H1 (cell line): ENCODE measurements at regions not wholly inside any gene's neighbourhood (a gene's known extent, or its start where the extent isn't known, plus 50 kb on each side); places are given as distances from the start of the nearest gene placed in this dataset.

Experiments
- CTCF ChIA-PET: fragments of 300-600 bp; sonication (Branson Sonifier 250); formaldehyde crosslinking; loops from one replicate; lab custom pipeline; 2021; ENCODE audit not compliant: partially characterized antibody; lab: Charles Lee
- POLR2A ChIA-PET: fragments of 300-600 bp; sonication (Branson Sonifier 250); formaldehyde crosslinking; loops from one replicate; lab custom pipeline; 2021; ENCODE audit warnings: inconsistent platforms; ENCODE audit not compliant: partially characterized antibody; lab: Charles Lee
- DNase-seq, 2 experiments: peaks; one replicate each; pipeline versions ENCODE4 v3.0.0 to v3.0.0-alpha.2; 2010 to 2022; ENCODE audit warnings: low spot score in 2 of 2, low read depth in 1 of 2, mixed read lengths in 1 of 2
- FAIRE-seq: peaks from 2 replicates; lab custom pipeline; 2011; peaks lifted over from hg19 to GRCh38; lab: Jason Lieb, UNC
- H2AFZ ChIP-seq: 2 replicates; pipeline ENCODE4 v1.8.1; 2012; ENCODE audit warnings: low read length, inconsistent platforms
- H2AK5ac ChIP-seq: 2 replicates; pipeline ENCODE4 v1.6.1; 2013; ENCODE audit warnings: low read depth, low read length
- H2BK120ac ChIP-seq: replicated peaks from 2 replicates; pipeline ENCODE3; 2013; ENCODE audit warnings: low read depth, low read length, inconsistent platforms
- H2BK12ac ChIP-seq: 2 replicates; pipeline ENCODE4 v1.6.1; 2013; ENCODE audit warnings: low read depth, low read length
- H2BK15ac ChIP-seq: 2 replicates; pipeline ENCODE4 v1.6.1; 2013; ENCODE audit warnings: low read length
- H2BK20ac ChIP-seq: 2 replicates; pipeline ENCODE4 v1.6.1; 2013; ENCODE audit warnings: low read length
- H2BK5ac ChIP-seq: 2 replicates; pipeline ENCODE4 v1.6.1; 2013; ENCODE audit warnings: low read depth, low read length
- H3K14ac ChIP-seq: 2 replicates; pipeline ENCODE4 v1.6.1; 2013; ENCODE audit warnings: inconsistent platforms; ENCODE audit not compliant: insufficient read length
- H3K18ac ChIP-seq: 2 replicates; pipeline ENCODE4 v1.6.1; 2013; ENCODE audit warnings: low read length; ENCODE audit errors: extremely low read depth
- H3K23ac ChIP-seq: 2 replicates; pipeline ENCODE4 v1.6.1; 2013; ENCODE audit warnings: inconsistent platforms; ENCODE audit not compliant: insufficient read length
- H3K23me2 ChIP-seq: 2 replicates; pipeline ENCODE4 v1.6.1; 2013; ENCODE audit warnings: low read depth, low read length
- H3K27ac ChIP-seq: 2 replicates; pipeline ENCODE4 v1.6.1; 2011; ENCODE audit warnings: low read depth, low read length, inconsistent platforms
- H3K27me3 ChIP-seq, 4 experiments: replicated peaks in 1 of 4; 1 replicate in 1 of 4; 2 replicates in 3 of 4; pipeline versions ENCODE4 v1.6.1 to v1.8.1; 2011 to 2013; ENCODE audit warnings: low read length in 3 of 4, mild to moderate bottlenecking in 3 of 4, inconsistent platforms in 2 of 4, mixed read lengths in 2 of 4, moderate library complexity in 1 of 4; ENCODE audit not compliant: control insufficient read depth in 3 of 4, insufficient read depth in 3 of 4; ENCODE audit errors: extremely low read depth in 1 of 4
- H3K36me3 ChIP-seq, 4 experiments: 2 replicates each; pipeline versions ENCODE4 v1.6.1 to v1.8.1; 2011 to 2013; ENCODE audit warnings: mild to moderate bottlenecking in 4 of 4, low read length in 3 of 4, moderate library complexity in 2 of 4, control low read depth in 1 of 4, inconsistent platforms in 1 of 4; ENCODE audit not compliant: insufficient read depth in 4 of 4, control insufficient read depth in 2 of 4
- H3K4ac ChIP-seq: replicated peaks from 2 replicates; pipeline ENCODE3; 2013; ENCODE audit warnings: low read length, low read depth, mixed read lengths, inconsistent platforms; ENCODE audit not compliant: insufficient read length
- H3K4me1 ChIP-seq, 4 experiments: replicated peaks in 1 of 4; 1 replicate in 1 of 4; 2 replicates in 3 of 4; pipeline versions ENCODE4 v1.6.1 to v1.8.1; 2011 to 2013; ENCODE audit warnings: low read length in 3 of 4, inconsistent platforms in 2 of 4, mixed read lengths in 1 of 4; ENCODE audit not compliant: insufficient read depth in 4 of 4, control insufficient read depth in 3 of 4
- H3K4me2 ChIP-seq, 2 experiments: 2 replicates each; pipeline versions ENCODE4 v1.6.1 to v1.8.1; 2011 to 2013; ENCODE audit warnings: low read depth in 2 of 2, low read length in 2 of 2, control low read depth in 1 of 2, inconsistent platforms in 1 of 2, mild to moderate bottlenecking in 1 of 2; ENCODE audit not compliant: insufficient read depth in 1 of 2
- H3K4me3 ChIP-seq, 4 experiments: fragments of 200-600, 300-600 bp in 1 of 4; sonication (generic), shearing (Covaris generic), sonication (Bioruptor Twin) in 1 of 4; 2 replicates each; pipeline versions ENCODE4 v1.5.1 to v1.8.1; 2011 to 2016; ENCODE audit warnings: low read length in 4 of 4, low read depth in 3 of 4, control low read depth in 2 of 4, inconsistent platforms in 2 of 4, mild to moderate bottlenecking in 2 of 4, mixed read lengths in 1 of 4, moderate library complexity in 1 of 4; ENCODE audit not compliant: insufficient read depth in 2 of 4; ENCODE audit errors: extremely low read depth in 1 of 4
- H3K56ac ChIP-seq: replicated peaks from 2 replicates; pipeline ENCODE3; 2013; ENCODE audit warnings: low read depth, mild to moderate bottlenecking, mixed read lengths, low read length, inconsistent platforms; ENCODE audit not compliant: insufficient read length
- H3K79me1 ChIP-seq: 2 replicates; pipeline ENCODE4 v1.6.1; 2013; ENCODE audit warnings: low read depth, low read length, control low read depth
- H3K79me2 ChIP-seq, 2 experiments: 2 replicates each; pipeline versions ENCODE4 v1.6.1 to v1.8.1; 2012 to 2013; ENCODE audit warnings: low read length in 2 of 2, mild to moderate bottlenecking in 2 of 2, inconsistent platforms in 1 of 2; ENCODE audit not compliant: insufficient read depth in 2 of 2, control insufficient read depth in 1 of 2
- H3K9ac ChIP-seq, 4 experiments: replicated peaks in 1 of 4; 1 replicate in 1 of 4; 2 replicates in 3 of 4; pipeline versions ENCODE4 v1.6.1 to v1.8.1; 2011 to 2013; ENCODE audit warnings: low read depth in 3 of 4, low read length in 3 of 4, control low read depth in 2 of 4, mild to moderate bottlenecking in 2 of 4, moderate library complexity in 2 of 4, inconsistent platforms in 1 of 4; ENCODE audit errors: extremely low read depth in 1 of 4
- H3K9me3 ChIP-seq, 2 experiments: 2 replicates each; pipeline versions ENCODE4 v1.6.1 to v1.8.1; 2012 to 2013; ENCODE audit warnings: mild to moderate bottlenecking in 2 of 2, moderate library complexity in 2 of 2, control low read depth in 1 of 2, inconsistent platforms in 1 of 2, low read depth in 1 of 2, low read length in 1 of 2, mixed read lengths in 1 of 2; ENCODE audit not compliant: insufficient read depth in 2 of 2
- H4K20me1 ChIP-seq, 2 experiments: replicated peaks in 1 of 2; 2 replicates each; pipeline versions ENCODE3 to v1.8.1; 2011 to 2013; ENCODE audit warnings: inconsistent platforms in 2 of 2, low read length in 2 of 2, mild to moderate bottlenecking in 1 of 2; ENCODE audit not compliant: insufficient read depth in 2 of 2, control insufficient read depth in 1 of 2
- H4K5ac ChIP-seq: 2 replicates; pipeline ENCODE4 v1.6.1; 2013; ENCODE audit warnings: low read length, low read depth, mixed read lengths, inconsistent platforms; ENCODE audit not compliant: insufficient read length
- H4K8ac ChIP-seq: 2 replicates; pipeline ENCODE4 v1.8.0; 2013; ENCODE audit warnings: mild to moderate bottlenecking, moderate library complexity, low read length, inconsistent platforms; ENCODE audit not compliant: insufficient read depth; ENCODE audit errors: extremely low read depth
- H4K91ac ChIP-seq: replicated peaks from 2 replicates; pipeline ENCODE3; 2013; ENCODE audit warnings: low read length, mixed read lengths, inconsistent platforms; ENCODE audit not compliant: insufficient read length
- CTBP2 ChIP-seq: IDR thresholded peaks from 2 replicates; pipeline ENCODE4 v1.7.0; 2011; ENCODE audit warnings: borderline replicate concordance, mild to moderate bottlenecking, moderate library complexity, mixed read lengths, low read length; ENCODE audit not compliant: insufficient read depth, insufficient read length
- RAD21 ChIP-seq, 2 experiments: IDR thresholded peaks in 1 of 2; conservative IDR thresholded peaks in 1 of 2; 2 replicates each; pipeline ENCODE4 v1.6.1; 2011; ENCODE audit warnings: low read depth in 2 of 2, low read length in 2 of 2, improper control_type of control experiment in 1 of 2, inconsistent platforms in 1 of 2, mild to moderate bottlenecking in 1 of 2, moderate library complexity in 1 of 2
- WGBS, 2 experiments: shearing (Covaris generic) in 1 of 2; methylation state at CpG; one replicate each; pipeline versions ENCODE4 v1.1.6 to v1.1.7; 2013 to 2015; ENCODE audit warnings: low lambda C conversion rate in 2 of 2, mixed read lengths in 2 of 2, inconsistent platforms in 1 of 2, low coverage in 1 of 2, missing lambda C conversion rate in 1 of 2; ENCODE audit not compliant: insufficient replicate concordance in 2 of 2, insufficient coverage in 1 of 2, insufficient read length in 1 of 2; ENCODE audit errors: extremely low coverage in 1 of 2, missing lambda C conversion rate in 1 of 2; 5-methylcytosine and 5-hydroxymethylcytosine counted together
- TF ChIP-seq, protein P1 (sequence below), 3 experiments: IDR thresholded peaks; 1 replicate in 2 of 3; 2 replicates in 1 of 3; pipeline versions ENCODE4 v1.5.1 to v1.6.1; 2011; ENCODE audit warnings: low read length in 3 of 3, mild to moderate bottlenecking in 3 of 3, inconsistent platforms in 2 of 3, low read depth in 1 of 3, moderate library complexity in 1 of 3; ENCODE audit not compliant: insufficient read depth in 1 of 3; ENCODE audit errors: control extremely low read depth in 1 of 3

GRCh38 chr18:26621161-26622026 lies 73.0 kb upstream of the KCTD1 start:
- Histone ChIP-seq H2AK5ac (no peak overlapping the region), H3K27ac (no peak overlapping the region), H2BK120ac (no peak overlapping the region), H2BK20ac (no peak overlapping the region), H3K36me3 (no peaks in the 10 kb centered on the region), H3K9me3 (peaks cover 18 to 20% of the 10 kb centered on the region in 2 experiments), H4K5ac (no peak overlapping the region), H3K56ac (no peak overlapping the region), H3K4me1 (no peaks in the 10 kb centered on the region), H3K4ac (no peak overlapping the region), H3K79me2 (no peaks in the 10 kb centered on the region), H4K8ac (no peak overlapping the region), H3K4me2 (no peak overlapping the region; a peak in 1 of 4 replicates), H2BK5ac (no peak overlapping the region), H3K23ac (no peak overlapping the region), H3K27me3 (no peaks in the 10 kb centered on the region), H2AFZ (peak overlapping the region; percentile 80; the same call in 1 of the 2 replicates), H2BK15ac (no peak overlapping the region), H2BK12ac (no peak overlapping the region), H3K4me3 (no peak overlapping the region), H3K79me1 (no peaks in the 10 kb centered on the region), H3K23me2 (no peaks in the 10 kb centered on the region), H4K20me1 (no peaks in the 10 kb centered on the region), H3K9ac (no peak overlapping the region), H4K91ac (no peak overlapping the region), H3K18ac (no peak overlapping the region), H3K14ac (no peak overlapping the region)
- CTCF ChIA-PET: interaction anchor here (0.6 to 3.4 kb wide), 61 partner anchors 10 to 720 kb away, joined by 3 to 20 read pairs (median 4); no protein-coding TSS in a partner anchor
- FAIRE-seq (peak; percentile 72), DNase-seq (peak; percentile 33 to 84)
- 40% methylated on average over 22 of the region's 22 CpGs; no CpG with 5 or more reads in 1 of the 2 experiments for WGBS, 2 experiments
- POLR2A ChIA-PET: interaction anchor here (1.4 kb wide), 1 partner anchor 36 kb away, joined by 6 read pairs; no protein-coding TSS in a partner anchor
- TF ChIP-seq RAD21 (IDR thresholded peaks at IDR 0.05 in 1 of 2, conservative IDR thresholded peaks at IDR 0.05 in 1 of 2; ENCODE audit: low read depth in 2 of 2, low read length in 2 of 2) (peak; percentile 92 to 94), CTBP2 (no peak)
- TF ChIP-seq, protein P1, sequence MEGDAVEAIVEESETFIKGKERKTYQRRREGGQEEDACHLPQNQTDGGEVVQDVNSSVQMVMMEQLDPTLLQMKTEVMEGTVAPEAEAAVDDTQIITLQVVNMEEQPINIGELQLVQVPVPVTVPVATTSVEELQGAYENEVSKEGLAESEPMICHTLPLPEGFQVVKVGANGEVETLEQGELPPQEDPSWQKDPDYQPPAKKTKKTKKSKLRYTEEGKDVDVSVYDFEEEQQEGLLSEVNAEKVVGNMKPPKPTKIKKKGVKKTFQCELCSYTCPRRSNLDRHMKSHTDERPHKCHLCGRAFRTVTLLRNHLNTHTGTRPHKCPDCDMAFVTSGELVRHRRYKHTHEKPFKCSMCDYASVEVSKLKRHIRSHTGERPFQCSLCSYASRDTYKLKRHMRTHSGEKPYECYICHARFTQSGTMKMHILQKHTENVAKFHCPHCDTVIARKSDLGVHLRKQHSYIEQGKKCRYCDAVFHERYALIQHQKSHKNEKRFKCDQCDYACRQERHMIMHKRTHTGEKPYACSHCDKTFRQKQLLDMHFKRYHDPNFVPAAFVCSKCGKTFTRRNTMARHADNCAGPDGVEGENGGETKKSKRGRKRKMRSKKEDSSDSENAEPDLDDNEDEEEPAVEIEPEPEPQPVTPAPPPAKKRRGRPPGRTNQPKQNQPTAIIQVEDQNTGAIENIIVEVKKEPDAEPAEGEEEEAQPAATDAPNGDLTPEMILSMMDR (IDR thresholded peaks at IDR 0.05; ENCODE audit: control extremely low read depth in 1 of 3, insufficient read depth in 1 of 3, low read depth in 1 of 3, low read length in 3 of 3): peak; percentile 79 to 85 (median 82)
- TF ChIP-seq, all 59 proteins: peak for 2
